ENCODE measurements at regions not wholly inside any gene's neighbourhood (a gene's known extent, or its start where the extent isn't known, plus 50 kb on each side); places are given as distances from the start of the nearest gene placed in this dataset.

DNA sequence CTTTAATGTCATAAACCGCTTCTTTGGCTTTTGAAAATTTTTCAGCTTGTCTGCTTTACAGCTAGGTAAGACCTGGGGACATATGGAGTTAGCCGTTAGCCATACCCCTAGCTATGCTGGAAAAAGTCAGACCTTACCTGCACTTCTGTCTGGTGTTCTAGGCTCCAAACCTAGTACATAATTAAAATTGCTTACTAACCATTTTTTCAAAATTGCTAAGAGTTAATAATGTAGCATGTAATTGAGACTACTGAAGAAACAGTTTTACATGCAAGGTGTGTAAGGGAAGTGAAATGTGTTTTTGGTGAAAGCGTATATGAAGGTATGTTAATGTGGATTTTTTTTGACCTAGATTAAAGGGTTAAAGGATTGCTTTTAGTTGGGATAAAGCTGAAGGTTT lies 336.9 kb downstream of the RNF144B start:
- Histone ChIP-seq H3K9ac (no peak overlapping the region), H3K4me2 (no peak overlapping the region), H3K27ac (no peak overlapping the region), H4K20me1 (ENCODE audit: insufficient read depth) (no peaks in the 10 kb centered on the region), H3K36me3 (ENCODE audit: insufficient read depth) (no peaks in the 10 kb centered on the region), H2AFZ (ENCODE audit: low read depth) (no peak overlapping the region), H3K79me2 (ENCODE audit: insufficient read depth, low read depth) (no peaks in the 10 kb centered on the region), H3K4me3 (IDR thresholded peaks at IDR 0.05; ENCODE audit: insufficient read depth, low read depth, low read length) (no peak overlapping the region), H3K4me1 (ENCODE audit: low read depth, poor library complexity, severe bottlenecking) (no peaks in the 10 kb centered on the region), H3K27me3 (ENCODE audit: insufficient read depth, low read depth) (no peaks in the 10 kb centered on the region)
- TF ChIP-seq, protein P1, sequence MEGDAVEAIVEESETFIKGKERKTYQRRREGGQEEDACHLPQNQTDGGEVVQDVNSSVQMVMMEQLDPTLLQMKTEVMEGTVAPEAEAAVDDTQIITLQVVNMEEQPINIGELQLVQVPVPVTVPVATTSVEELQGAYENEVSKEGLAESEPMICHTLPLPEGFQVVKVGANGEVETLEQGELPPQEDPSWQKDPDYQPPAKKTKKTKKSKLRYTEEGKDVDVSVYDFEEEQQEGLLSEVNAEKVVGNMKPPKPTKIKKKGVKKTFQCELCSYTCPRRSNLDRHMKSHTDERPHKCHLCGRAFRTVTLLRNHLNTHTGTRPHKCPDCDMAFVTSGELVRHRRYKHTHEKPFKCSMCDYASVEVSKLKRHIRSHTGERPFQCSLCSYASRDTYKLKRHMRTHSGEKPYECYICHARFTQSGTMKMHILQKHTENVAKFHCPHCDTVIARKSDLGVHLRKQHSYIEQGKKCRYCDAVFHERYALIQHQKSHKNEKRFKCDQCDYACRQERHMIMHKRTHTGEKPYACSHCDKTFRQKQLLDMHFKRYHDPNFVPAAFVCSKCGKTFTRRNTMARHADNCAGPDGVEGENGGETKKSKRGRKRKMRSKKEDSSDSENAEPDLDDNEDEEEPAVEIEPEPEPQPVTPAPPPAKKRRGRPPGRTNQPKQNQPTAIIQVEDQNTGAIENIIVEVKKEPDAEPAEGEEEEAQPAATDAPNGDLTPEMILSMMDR (conservative IDR thresholded peaks at IDR 0.05; ENCODE audit: low read depth, low read length) = no peak

DNA sequence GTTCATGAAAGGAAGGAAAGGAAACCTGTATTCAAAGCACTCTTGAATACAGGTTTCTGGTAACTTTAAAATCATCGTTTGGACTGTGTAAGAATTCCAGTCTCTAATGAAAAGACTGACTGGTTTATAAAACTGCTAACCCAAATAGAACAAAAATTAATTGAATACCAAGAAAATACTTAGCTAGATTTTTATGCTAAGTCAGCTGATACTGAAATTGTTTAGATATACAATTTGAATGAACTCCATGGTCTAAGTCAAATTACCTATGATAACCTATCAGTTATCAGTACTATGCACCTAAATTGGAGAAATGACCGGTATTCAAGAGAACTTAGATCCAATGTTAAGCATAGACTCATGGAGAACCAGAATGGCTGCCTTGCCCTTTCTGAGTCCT lies 338.3 kb downstream of the RNF144B start:
- Histone ChIP-seq H3K4me2 (no peak overlapping the region), H3K79me2 (ENCODE audit: insufficient read depth, low read depth) (no peaks in the 10 kb centered on the region), H3K36me3 (ENCODE audit: insufficient read depth) (no peaks in the 10 kb centered on the region), H2AFZ (ENCODE audit: low read depth) (no peak overlapping the region), H3K4me1 (ENCODE audit: low read depth, poor library complexity, severe bottlenecking) (no peaks in the 10 kb centered on the region), H3K27ac (no peak overlapping the region), H3K27me3 (ENCODE audit: insufficient read depth, low read depth) (no peaks in the 10 kb centered on the region), H3K4me3 (IDR thresholded peaks at IDR 0.05; ENCODE audit: insufficient read depth, low read depth, low read length) (no peak overlapping the region), H4K20me1 (ENCODE audit: insufficient read depth) (no peaks in the 10 kb centered on the region), H3K9ac (no peak overlapping the region)
- TF ChIP-seq, protein P1 (conservative IDR thresholded peaks at IDR 0.05; ENCODE audit: low read depth, low read length) = no peak

DNA sequence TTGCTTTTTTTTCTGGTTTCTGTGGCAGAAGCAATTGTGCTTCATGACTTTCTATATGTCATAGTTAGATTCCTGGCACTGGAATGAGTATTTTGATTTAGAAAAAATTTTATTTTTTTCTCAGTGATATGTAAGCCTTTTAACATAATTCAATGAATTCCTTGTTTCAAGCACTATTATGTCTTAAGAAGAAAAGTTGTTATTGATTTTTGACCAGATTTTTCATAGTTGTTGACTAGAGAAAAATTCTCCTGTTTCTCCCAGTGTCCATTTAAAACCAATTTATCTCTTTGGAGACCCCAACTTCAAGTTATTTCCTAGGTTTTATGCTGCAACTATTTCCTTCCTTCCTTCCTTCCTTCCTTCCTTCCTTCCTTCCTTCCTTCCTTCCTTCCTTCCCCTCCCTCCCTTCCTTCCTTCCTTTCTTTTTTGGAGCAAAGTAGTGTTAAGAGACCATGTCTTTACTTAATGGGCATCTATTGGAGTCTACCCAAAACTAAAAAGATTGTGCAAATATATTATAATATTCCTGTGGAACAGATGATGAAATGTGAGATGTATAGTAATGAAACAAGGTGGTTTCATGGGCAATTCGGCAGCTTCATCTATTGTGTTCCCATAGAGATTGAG lies 346.9 kb downstream of the RNF144B start:
- no peaks in the 10 kb centered on the region for H4K20me1 ChIP-seq (ENCODE audit: insufficient read depth)
- no peaks in the 10 kb centered on the region for H3K79me2 ChIP-seq (ENCODE audit: insufficient read depth, low read depth)
- TF ChIP-seq, protein P1 (conservative IDR thresholded peaks at IDR 0.05; ENCODE audit: low read depth, low read length) = no peak
- no peaks in the 10 kb centered on the region for H3K27me3 ChIP-seq (ENCODE audit: insufficient read depth, low read depth)
- H3K9ac ChIP-seq = no peak overlapping the region
- no peaks in the 10 kb centered on the region for H3K4me1 ChIP-seq (ENCODE audit: low read depth, poor library complexity, severe bottlenecking)
- no peak overlapping the region for H2AFZ ChIP-seq (ENCODE audit: low read depth)
- no peak overlapping the region for H3K4me2 ChIP-seq
- H3K27ac ChIP-seq = no peak overlapping the region
- H3K36me3 ChIP-seq (ENCODE audit: insufficient read depth) = no peaks in the 10 kb centered on the region
- H3K4me3 ChIP-seq (IDR thresholded peaks at IDR 0.05; ENCODE audit: insufficient read depth, low read depth, low read length) = no peak overlapping the region

DNA sequence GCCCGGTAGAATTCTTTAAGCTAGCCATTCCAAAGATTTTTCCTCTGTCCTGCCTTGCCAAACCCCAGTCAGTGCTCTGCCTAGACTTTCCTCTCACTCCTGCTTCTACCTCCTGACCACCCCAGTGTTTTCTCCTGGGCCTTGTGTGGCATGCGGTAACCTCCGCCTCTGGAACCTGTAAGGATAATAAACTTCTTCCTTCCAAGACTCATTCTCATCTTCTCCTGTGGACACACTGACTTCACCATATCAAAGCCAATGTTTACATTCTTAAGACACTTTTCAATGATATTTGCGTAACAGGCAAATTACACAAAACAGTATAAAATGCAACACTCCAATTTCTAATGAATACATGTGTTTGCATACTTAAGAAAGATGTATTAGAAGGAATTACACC lies 354.6 kb downstream of the RNF144B start:
- Histone ChIP-seq H4K20me1 (ENCODE audit: insufficient read depth) (no peaks in the 10 kb centered on the region), H3K4me3 (IDR thresholded peaks at IDR 0.05; ENCODE audit: insufficient read depth, low read depth, low read length) (no peak overlapping the region), H3K36me3 (ENCODE audit: insufficient read depth) (no peaks in the 10 kb centered on the region), H3K79me2 (ENCODE audit: insufficient read depth, low read depth) (no peaks in the 10 kb centered on the region), H3K4me1 (ENCODE audit: low read depth, poor library complexity, severe bottlenecking) (no peaks in the 10 kb centered on the region), H3K27ac (no peak overlapping the region), H3K4me2 (no peak overlapping the region), H3K27me3 (ENCODE audit: insufficient read depth, low read depth) (no peaks in the 10 kb centered on the region), H3K9ac (no peak overlapping the region), H2AFZ (ENCODE audit: low read depth) (no peak overlapping the region)
- TF ChIP-seq, protein P1 (conservative IDR thresholded peaks at IDR 0.05; ENCODE audit: low read depth, low read length) = no peak
